ENCODE measurements at regions not wholly inside any gene's neighbourhood (a gene's known extent, or its start where the extent isn't known, plus 50 kb on each side); places are given as distances from the start of the nearest gene placed in this dataset.

DNA sequence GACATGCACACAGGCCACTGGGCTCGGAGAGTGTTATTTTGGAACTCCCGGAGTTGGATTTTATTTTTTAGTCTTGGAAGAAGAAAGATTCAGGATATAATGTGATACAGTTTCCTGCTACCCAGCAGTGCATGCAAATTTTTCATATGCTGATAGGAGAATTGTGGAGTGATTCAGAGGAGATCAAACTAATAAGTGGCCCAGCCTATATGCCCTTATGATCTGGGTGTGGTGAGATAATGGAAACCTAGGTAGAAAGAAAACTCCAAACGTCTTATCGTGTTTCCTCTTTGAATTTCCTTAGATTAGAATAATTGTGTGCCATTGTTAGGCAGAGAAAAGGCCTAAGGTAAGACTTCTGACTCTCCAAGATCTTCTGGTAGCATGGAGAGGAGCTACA, 401.2 kb upstream of the BTBD3 start:
- TF ChIP-seq POLR2A (IDR thresholded peaks at IDR 0.05; ENCODE audit: low read depth) = no peak
- TF ChIP-seq POLR2AphosphoS5 (IDR thresholded peaks at IDR 0.05) = no peak
